ENCODE measurements at regions not wholly inside any gene's neighbourhood (a gene's known extent, or its start where the extent isn't known, plus 50 kb on each side); places are given as distances from the start of the nearest gene placed in this dataset.

DNA sequence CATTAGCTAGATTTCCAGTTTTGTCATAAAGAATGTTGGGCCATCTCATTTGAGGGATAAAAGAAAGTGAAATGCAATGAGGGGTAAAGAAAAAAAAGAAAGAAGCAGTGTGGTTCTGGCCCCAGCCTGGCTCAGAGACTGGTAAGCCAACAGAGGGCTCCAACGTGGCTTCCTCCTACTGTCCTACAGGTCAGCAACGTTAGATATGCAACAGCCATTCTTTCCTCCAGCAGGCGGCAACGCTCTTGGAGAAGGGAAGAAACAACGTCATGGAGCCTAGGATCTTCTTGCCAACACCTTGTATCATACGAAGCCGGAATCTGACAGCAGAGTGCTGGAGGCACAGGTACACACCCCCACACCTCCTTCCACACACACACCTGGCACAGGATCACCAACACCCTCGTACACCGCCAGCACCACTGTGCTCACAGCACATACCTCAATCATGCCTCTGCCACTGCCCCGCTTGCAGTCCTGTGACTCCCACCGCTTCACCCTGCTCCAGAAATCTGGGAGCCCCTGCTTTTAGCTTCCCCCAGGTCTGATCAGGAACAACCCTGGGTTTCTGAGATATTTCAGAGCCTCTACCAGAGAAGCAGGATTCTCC lies 102.8 kb downstream of the RPAP3 start:
- no peaks in the 10 kb centered on the region for H3F3A ChIP-seq (ENCODE audit: insufficient read depth)
- H2AFZ ChIP-seq (ENCODE audit: low read depth, low read length, severe bottlenecking) = no peak overlapping the region
- TF ChIP-seq EZH2phosphoT487 (conservative IDR thresholded peaks at IDR 0.05; ENCODE audit: low read length) (no peak), CTCF (IDR thresholded peaks at IDR 0.05; ENCODE audit: insufficient read depth, low read length, poor library complexity, severe bottlenecking) (no peak)
- H3K4me2 ChIP-seq (ENCODE audit: low read depth, low read length, poor library complexity, severe bottlenecking) = no peak overlapping the region
- H3K9me3 ChIP-seq (ENCODE audit: insufficient read depth, low read length) = peaks cover 10% of the 10 kb centered on the region; the same call in 1 of the 2 replicates
- no peaks in the 10 kb centered on the region for H3K9me2 ChIP-seq (replicated peaks; ENCODE audit: insufficient read depth, low read length)
- H3K27ac ChIP-seq (ENCODE audit: low read depth, low read length) = no peak overlapping the region
- no peaks in the 10 kb centered on the region for H3K79me2 ChIP-seq (ENCODE audit: insufficient read depth, low read length)
- no peaks in the 10 kb centered on the region for H3K27me3 ChIP-seq (ENCODE audit: low read length)
- H3K36me3 ChIP-seq (ENCODE audit: low read length) = no peaks in the 10 kb centered on the region
- H4K20me1 ChIP-seq (ENCODE audit: low read depth, low read length) = no peaks in the 10 kb centered on the region
- H3K4me3 ChIP-seq (ENCODE audit: insufficient read depth, low read length, poor library complexity, severe bottlenecking) = no peak overlapping the region
- H3K9ac ChIP-seq (ENCODE audit: low read length) = no peak overlapping the region

DNA sequence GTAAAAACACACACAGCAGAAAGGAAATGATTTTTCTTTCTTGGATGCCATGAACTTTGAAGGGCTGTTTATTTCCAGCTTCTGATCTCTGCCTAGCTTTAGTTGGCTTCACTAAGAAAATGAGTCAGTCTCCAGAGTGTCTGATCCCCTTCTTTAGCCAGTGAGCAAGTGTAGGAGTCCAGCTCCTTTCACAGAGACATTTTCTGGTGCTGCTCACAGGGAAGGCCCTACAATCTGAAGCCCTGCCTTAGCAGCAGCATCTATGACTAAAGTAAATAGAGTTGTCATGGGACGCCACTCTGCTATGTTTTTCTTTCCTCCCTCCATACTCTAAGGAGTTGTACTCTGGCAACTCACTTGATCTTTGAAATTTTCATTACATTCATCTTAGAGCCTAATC lies 103.5 kb downstream of the RPAP3 start:
- Histone ChIP-seq H2AFZ (ENCODE audit: low read depth, low read length, severe bottlenecking) (no peak overlapping the region), H3K79me2 (ENCODE audit: insufficient read depth, low read length) (no peaks in the 10 kb centered on the region), H3K9me2 (replicated peaks; ENCODE audit: insufficient read depth, low read length) (no peaks in the 10 kb centered on the region), H3F3A (ENCODE audit: insufficient read depth) (no peaks in the 10 kb centered on the region), H4K20me1 (ENCODE audit: low read depth, low read length) (no peaks in the 10 kb centered on the region), H3K36me3 (ENCODE audit: low read length) (no peaks in the 10 kb centered on the region), H3K9ac (ENCODE audit: low read length) (no peak overlapping the region), H3K9me3 (ENCODE audit: insufficient read depth, low read length) (peaks cover 4% of the 10 kb centered on the region; the same call in 1 of the 2 replicates), H3K4me3 (ENCODE audit: insufficient read depth, low read length, poor library complexity, severe bottlenecking) (no peak overlapping the region), H3K27me3 (ENCODE audit: low read length) (no peaks in the 10 kb centered on the region), H3K4me2 (ENCODE audit: low read depth, low read length, poor library complexity, severe bottlenecking) (no peak overlapping the region), H3K27ac (ENCODE audit: low read depth, low read length) (no peak overlapping the region)
- TF ChIP-seq EZH2phosphoT487 (conservative IDR thresholded peaks at IDR 0.05; ENCODE audit: low read length) (no peak), CTCF (IDR thresholded peaks at IDR 0.05; ENCODE audit: insufficient read depth, low read length, poor library complexity, severe bottlenecking) (no peak)

DNA sequence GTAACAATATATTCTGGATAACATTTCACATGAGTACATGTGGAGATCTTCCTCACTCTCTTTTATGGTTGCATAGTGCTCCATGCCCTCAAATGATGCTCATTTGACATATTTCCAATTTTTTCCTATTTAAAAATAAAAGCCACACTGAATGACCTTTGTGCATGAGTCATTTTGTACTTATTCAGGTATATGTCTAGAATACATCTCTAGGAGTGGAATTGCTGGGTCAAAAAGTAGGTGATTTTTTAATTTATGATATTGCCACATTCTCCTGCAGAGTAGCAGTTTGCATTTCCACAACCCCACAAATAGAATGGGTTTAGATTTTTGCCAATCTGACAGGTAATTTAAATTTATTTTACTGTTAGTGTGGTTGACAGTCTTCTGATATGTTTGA lies 104.8 kb downstream of the RPAP3 start:
- Histone ChIP-seq H3K9me3 (ENCODE audit: insufficient read depth, low read length) (no peaks in the 10 kb centered on the region), H3K4me3 (ENCODE audit: insufficient read depth, low read length, poor library complexity, severe bottlenecking) (no peak overlapping the region), H3K4me2 (ENCODE audit: low read depth, low read length, poor library complexity, severe bottlenecking) (no peak overlapping the region), H2AFZ (ENCODE audit: low read depth, low read length, severe bottlenecking) (no peak overlapping the region), H3K79me2 (ENCODE audit: insufficient read depth, low read length) (no peaks in the 10 kb centered on the region), H3K9me2 (replicated peaks; ENCODE audit: insufficient read depth, low read length) (no peaks in the 10 kb centered on the region), H4K20me1 (ENCODE audit: low read depth, low read length) (no peaks in the 10 kb centered on the region), H3K36me3 (ENCODE audit: low read length) (no peaks in the 10 kb centered on the region), H3F3A (ENCODE audit: insufficient read depth) (no peaks in the 10 kb centered on the region), H3K27ac (ENCODE audit: low read depth, low read length) (no peak overlapping the region), H3K9ac (ENCODE audit: low read length) (no peak overlapping the region), H3K27me3 (ENCODE audit: low read length) (no peaks in the 10 kb centered on the region)
- TF ChIP-seq CTCF (IDR thresholded peaks at IDR 0.05; ENCODE audit: insufficient read depth, low read length, poor library complexity, severe bottlenecking) (no peak), EZH2phosphoT487 (conservative IDR thresholded peaks at IDR 0.05; ENCODE audit: low read length) (no peak)
